HG03575 (cell line): ENCODE measurements at regions not wholly inside any gene's neighbourhood (a gene's known extent, or its start where the extent isn't known, plus 50 kb on each side); places are given as distances from the start of the nearest gene placed in this dataset.
"Not testable (repeated sequence)": the region's sequence is repeated elsewhere in the genome, so short reads cannot be mapped to it uniquely, and the experiment has no call there.

Experiments
- ATAC-seq: cut with Tn5 transposase; IDR thresholded peaks from one replicate; pipeline ENCODE4 v1.9.1; 2021; ENCODE audit not compliant: unreplicated experiment, insufficient number of reproducible peaks, low FRiP score; ENCODE audit errors: extremely low read depth

DNA sequence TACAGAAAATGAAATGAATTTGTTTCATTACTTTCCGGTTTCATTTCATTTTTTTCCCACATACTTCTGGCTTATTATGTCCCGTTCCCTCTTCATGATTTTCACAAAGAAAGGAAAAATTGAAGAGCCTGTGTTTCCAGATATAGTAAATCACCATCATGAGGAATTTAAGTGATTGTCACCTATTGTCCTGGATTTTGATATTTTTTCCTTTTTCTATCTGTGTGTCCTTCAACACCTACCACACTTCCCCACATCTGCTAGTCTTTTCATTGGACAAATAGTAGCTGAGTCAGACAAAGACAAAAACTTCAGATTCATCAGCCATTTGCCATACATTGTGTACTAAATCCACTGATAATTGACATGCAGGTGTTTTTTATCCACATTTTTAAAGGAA, 258.2 kb upstream of the HSF2 start:
- no peak for ATAC-seq

DNA sequence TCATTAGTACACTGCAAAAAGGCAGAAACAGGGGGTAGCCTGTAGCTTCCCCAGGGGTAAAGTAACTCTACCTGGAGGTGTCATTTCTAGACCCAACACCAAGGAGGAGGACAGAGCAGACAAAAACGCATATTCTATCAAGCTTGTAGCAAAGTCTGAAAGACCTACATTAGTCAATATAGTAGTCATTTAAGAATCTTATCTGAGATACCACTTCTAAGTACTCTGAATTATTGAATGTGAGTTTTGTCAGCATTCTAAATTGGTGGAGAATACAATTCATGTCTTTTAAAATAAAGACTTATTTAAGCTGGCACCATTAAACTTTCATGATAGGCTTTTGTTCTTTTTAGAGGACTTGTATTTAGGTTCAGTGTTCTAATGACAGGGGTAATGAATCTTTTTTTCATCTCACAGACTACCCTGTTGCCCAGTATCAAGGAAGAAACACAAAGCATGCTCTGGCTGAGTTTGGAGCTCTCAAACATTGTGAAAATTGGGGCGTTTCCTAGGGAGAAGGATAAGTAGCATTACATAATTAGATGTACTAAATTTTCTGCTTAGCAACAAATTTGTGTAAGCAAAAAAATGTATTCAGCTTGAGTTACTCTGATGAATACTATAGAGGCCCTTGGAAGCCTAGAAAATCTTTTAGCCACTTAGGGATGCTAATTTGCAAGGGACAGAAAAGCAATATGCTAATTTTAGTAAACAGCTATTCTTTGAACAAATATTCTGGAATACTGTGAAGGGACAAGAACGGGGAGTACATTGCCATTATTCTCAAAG, 255.4 kb upstream of the HSF2 start:
- no peak for ATAC-seq

DNA sequence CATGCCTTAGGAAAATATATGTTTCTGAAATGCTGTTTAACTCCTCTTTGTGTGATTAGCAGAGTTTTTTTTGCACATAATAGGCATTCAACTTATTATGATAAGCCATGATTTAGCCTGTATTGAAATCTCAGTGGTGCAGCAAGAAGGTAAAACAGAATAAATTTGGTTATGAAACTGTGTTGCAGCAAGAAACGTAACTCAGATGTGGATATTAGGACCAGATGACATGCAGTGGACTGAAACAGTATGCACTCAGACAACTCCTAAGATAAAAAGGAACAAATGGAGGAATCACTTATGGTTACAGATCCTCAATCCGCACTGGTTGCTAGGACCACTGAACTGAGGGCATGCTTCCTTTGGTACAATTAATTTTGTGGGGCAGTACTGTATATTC, 254.2 kb upstream of the HSF2 start:
- no peak for ATAC-seq

DNA sequence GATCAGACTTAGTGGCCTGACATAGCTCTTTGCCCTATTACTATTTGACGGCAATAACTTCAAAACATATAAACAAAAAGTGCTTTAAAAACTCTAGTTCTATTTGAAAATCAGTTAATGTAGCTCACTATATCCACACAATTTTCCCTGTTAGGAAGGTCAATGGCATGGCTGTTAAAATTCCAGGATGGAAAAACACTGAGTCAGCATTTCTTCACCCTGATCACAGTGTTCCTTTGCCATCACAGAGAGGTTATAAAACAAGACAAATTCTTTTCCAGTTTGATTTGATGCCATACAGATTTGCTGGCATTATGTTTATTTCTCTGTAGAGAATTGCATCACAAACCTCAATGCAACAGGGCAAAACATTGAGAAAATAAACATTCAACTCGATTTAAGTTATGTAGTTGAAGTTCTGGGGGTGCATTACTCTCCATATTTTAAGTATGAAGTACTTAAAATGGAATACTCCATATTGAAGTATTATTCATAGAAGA, 253.7 kb upstream of the HSF2 start:
- ATAC-seq, result no peak

DNA sequence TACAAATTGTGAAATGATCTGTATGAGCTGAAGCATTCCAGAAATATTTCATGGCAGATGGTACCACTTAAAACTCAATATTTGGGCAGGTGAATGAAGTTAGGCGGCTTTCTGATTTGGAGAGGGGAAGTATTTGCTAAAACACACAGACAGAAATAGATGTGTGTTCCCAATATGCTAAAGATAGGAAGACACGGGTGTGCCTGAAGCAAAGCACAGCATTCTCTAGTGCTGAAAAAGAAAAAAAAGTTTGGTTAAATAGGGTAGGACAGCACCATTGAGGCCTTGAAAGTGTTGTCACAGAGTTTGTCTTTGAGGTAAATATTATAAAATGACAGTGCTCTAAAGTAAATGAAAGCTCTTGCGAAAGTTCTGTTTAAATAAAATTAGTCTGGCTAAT, 252.2 kb upstream of the HSF2 start:
- ATAC-seq, result no peak

DNA sequence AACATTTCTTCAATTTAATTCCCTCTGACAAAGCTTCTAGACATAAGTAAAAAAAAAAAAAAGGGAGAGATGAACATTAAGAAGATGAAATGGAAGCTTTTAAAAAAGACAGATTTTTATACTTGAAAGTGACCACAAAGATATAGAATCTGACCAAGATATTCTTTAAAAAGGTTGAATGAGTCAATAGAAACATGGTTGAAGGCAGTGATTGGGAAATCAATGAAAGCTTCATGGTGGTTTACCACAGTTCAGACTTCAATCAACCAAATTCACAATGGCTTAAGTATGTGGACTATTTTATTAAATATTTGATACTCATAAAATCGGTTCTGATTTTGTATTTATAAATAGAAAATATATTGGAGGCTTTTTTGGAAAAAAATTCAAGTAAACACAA, 248.4 kb upstream of the HSF2 start:
- ATAC-seq, result no peak

DNA sequence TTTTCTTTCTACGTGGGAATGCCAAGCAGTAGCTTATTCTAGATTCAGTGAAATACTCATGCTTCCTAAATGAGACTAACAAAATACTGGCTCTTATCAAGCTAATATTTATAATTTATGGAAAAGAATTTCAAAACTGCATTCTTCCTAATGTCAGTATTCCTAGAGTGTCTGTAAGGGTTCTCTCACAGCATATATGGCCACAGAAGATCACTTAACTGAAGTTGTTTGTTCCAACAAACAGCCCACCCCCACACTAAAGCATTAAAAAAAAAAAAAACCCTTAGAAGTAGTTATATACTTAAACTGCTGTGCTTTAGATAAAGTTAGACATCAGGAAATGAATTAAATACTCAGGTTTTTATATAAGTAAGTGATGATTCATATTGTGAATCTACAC, 247.7 kb upstream of the HSF2 start:
- no peak for ATAC-seq

DNA sequence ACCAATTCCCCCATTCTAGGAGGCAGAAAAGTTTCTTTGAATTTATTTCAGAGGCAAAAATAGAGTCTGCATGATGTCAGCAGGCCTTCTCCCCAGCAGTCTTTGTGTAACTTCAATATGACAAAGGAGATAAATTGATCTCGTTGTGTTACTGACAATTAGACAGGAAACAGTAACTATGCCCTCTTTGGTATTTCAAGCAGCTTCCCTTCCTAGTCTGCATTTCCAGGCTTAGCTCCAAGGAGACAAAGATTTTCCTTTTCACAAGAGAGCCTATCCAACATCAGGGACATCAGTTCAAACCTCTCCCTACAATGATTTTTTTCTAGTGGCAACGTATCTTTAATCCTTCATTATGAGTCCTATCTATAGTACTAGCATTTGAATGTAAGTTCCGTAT, 245.9 kb upstream of the HSF2 start:
- no peak for ATAC-seq

DNA sequence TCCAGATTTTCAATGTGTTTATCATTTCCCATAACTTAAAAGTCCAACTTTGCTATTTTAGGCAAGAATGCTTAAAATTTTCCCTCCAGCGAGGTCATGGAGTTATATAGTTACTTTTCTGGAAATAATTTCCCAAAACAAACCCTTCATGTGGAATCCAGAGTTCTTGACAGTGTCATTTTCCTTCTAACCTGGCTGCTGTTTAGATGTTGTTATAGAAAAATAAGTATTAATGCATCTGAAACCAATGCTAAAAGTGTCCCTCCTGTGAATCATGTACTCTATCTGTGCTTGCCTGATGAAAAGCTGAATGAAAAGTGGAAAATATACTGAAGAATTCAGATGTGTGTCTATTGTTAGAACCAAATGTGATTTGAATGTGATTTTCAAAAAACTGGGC, 245.3 kb upstream of the HSF2 start:
- no peak for ATAC-seq

DNA sequence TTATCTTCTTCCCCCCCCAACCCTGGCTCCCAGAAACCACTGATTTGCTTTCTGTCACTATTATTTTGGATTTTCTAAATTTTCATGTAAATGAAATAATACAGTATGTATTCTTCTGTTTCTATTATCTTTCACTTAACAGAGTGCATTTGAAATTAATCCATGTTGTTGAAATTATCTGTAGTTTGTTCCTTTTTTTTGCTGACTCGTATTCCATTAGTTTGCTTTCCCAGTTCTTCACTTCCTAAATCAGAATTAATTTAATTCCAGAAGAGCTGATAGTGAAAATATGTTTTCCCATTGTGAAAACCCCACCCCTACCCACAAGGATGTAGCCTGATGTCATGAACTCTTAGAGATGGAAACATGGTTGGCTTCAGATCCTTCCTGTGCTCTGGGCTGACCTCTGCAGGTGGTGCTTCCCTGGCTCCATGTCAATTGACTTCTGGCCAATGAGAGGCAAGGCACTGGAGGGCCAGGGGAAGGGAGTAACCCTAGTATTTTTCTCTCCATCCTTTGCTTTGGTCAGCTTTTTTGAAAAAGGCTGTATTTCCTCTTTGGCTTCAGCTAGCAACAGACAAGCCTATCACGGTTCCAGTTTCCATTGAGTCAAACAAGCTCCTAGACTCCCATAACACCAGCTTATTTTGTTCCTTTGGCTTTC, 244.4 kb upstream of the HSF2 start:
- ATAC-seq, result no peak

DNA sequence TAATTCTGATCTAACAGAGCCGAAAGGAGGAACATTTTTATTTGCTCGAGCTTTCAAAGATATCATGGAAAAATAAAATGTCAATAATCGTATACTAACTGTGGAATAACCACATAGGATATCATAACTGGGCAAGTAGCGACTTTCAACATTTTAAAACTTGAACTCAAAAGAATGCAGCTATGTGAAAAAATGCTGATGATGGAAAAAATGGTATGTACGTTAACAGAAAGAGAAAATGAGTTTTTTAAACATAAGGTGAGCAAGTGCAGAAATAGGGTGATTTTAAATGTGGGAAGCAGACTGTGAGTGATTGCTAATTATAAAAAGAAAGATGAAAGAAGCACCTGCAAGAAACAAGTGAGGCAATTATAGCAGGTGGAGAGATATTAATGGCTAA, 238.3 kb upstream of the HSF2 start:
- no peak for ATAC-seq

DNA sequence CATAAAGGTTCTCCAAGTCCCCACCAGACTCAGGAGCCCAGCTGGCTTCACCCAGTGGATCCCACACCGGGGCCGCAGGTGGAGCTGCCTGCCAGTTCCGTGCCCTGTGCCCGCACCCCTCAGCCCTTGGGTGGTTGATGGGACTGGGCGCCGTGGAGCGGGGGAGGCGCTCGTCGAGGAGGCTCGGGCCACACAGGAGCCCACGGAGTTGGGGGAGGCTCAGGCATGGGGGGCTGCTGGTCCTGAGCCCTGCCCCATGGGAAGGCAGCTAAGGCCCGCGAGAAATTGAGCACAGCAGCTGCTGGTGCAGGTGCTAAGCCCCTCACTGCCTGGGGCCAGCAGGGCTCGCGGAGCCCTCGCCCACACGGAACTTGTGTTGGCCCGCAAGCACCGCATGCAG, 234.4 kb upstream of the HSF2 start:
- no peak for ATAC-seq

DNA sequence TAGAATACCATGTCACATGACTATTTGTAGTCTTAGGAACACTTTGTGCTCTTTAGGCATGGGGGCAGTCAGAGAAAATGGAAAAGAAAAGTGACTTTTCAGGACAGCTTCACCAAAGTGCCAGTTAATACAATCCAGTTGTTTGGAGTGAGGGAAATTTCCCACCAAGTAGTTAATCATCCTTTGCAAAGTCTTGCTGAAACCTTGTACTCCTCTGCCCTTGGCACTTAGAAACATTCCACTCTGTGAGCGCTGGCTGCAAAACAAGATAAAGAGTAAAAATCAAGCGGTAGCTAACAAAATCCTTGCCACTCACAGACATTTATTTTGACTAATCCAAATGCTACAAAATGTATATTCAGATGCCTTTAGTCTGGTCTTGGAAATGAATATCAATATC, 229.2 kb upstream of the HSF2 start:
- no peak for ATAC-seq

DNA sequence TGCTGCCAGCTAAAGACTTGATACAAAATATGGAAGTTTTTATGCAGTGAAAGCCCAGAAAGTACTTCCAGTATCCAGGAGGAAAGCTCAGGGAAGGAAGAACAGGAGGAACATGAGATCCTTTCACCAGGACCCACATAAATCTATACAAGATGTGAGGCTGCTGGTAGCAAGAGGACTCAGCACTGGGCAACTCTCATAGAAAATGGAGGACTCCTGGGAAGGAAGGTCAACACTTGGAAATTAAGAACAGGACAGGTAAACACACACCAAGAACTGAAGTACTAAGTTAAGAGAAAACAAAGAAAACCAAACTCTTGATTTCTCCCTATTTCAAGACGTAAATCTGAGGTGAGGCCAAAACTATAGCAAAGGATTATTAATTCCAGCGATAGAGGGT, 220.5 kb upstream of the HSF2 start:
- ATAC-seq, result no peak

DNA sequence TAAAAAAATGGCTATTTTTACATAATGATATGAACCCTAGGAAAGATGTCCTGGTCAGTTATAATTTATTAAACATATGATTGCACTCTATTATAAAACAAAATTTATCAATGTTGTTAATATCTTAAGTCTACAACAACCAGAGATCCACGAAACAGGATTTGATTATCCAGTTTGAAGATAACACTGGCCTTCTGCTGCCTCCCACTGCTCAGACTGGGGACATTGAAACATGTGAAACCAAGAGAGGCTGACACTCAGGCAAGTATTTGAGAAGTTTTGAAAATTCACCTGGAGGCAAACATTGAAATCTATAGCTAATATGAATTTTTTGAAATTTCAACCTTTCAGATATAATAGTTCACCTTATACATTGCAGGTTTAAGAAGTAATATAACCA, 219.3 kb upstream of the HSF2 start:
- ATAC-seq, result no peak

DNA sequence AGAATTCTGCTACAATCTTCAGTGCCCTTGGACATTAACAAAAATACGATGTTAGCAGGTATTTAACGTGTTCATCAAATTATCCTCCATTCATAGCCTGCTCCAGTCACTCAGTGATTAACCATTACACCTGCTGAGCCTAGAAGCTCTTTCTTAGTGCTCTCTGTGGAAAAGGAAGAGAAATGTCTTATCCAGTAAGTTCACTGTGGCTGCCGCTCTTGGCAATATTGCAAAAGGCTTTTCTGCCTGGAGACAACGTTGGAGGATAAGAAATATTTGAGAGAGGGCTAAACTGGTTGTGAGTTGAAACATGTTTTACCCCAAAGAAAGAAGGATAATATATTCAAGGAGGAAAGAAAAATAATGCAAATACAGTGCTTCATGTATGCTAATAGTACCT, 217.4 kb upstream of the HSF2 start:
- no peak for ATAC-seq

DNA sequence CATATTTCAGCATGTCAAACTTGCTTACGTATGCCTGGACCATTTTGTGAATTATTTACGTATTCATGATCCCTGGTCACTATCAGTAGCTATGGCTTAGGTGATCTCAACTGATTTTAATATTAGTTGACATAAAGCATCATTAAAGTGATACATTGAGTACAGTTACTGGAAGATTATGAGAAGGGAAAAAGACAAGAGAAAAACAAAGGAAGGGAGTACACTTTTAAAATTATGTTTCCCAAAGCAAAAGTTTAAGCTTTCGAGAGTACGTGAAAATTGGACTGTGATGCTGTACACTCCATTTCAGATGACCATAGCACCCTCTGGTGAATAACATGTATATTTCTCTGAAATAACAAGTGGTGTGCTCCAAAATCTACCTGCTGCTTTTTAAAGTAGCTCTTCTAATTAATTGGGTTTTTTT, 215.0 kb upstream of the HSF2 start:
- ATAC-seq, result no peak

DNA sequence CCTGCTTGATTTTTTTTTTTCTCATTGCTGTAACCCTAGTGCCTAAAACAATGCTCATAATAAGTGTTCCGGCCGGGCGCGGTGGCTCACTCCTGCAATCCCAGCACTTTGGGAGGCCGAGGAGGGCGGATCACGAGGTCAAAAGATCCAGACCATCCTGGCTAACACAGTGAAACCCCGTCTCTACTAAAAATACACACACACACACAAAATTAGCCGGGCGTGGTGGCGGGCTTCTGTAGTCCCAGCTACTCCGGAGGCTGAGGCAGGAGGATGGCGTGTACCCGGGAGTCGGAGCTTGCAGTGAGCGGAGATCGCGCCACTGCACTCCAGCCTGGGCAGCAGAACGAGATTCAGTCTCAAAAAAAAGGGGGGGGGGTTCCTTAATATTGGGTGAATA, 214.0 kb upstream of the HSF2 start:
- ATAC-seq, result not testable (repeated sequence)

DNA sequence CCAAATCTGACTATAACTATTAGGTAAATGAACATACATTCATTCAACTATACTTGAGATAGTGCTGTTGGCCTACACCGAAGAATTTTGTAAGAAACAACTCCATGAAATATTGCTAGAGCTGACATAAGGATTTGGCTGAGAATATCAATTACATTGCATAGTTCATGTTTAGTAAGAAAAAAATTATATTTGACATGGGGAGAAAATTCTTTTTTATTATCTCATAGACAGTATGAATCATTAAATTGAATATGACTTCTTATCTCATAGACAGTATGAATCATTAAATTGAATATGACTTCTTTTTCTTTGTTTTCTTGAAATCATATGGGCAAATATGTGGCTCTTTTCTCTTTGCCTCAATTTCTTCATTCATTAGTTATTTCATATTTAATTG, 212.3 kb upstream of the HSF2 start:
- ATAC-seq, result no peak

DNA sequence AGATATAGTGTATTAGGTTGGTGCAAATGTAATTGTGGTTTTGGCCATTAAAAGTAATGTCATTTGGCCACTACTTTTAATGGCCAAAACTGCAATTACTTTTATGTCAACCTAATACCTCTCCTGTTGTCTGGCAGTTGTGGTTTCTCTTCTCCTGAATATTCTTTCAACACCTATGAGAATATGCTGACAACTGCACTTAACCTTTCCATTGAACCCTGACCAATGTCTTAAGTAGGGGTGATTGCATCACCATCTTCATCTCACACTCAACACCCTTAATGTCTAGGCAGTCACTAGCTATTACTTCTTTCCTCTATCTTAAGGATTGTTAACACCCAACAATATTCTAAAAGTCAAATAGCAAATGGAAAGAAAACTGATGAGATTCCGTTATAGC, 200.5 kb upstream of the HSF2 start:
- ATAC-seq, result no peak

DNA sequence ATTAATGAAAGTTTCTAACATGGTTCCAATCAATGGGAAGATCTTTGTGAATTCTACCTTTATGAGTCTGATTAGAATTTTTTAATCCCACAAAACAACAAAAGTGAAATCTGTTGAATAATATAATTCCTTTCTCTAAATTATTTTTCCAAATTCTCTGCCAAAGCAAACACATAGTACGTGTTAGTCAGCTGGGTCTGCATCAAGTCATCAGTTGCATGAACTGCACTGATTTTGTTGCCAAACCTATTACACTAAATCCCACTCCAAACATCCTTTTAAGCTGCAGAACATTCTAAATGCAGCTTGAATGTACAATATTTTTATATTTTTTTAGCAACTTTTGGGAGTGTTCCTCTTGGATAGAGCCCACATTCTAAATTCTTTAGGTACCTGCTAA, 199.0 kb upstream of the HSF2 start:
- no peak for ATAC-seq
